Esophagus muscularis mucosa (tissue), 4 donors: ENCODE measurements at regions not wholly inside any gene's neighbourhood (a gene's known extent, or its start where the extent isn't known, plus 50 kb on each side); places are given as distances from the start of the nearest gene placed in this dataset.

Experiments used
- DNase-seq: peaks from one replicate; pipeline ENCODE4 v3.0.0-alpha.2; 2017; ENCODE audit errors: extremely low spot score
- H3K27ac ChIP-seq, 4 donors: fragments of 200-600 bp; sonication (generic); replicated peaks in 1 of 4; 1 replicate in 3 of 4; 2 replicates in 1 of 4; pipeline ENCODE4 v1.5.1; 2016 to 2019; ENCODE audit warnings: mild to moderate bottlenecking in 1 of 4
- H3K27me3 ChIP-seq, 4 donors: fragments of 200-600 bp; sonication (generic); one replicate each; pipeline versions ENCODE4 v1.5.1 to v1.6.0; 2016 to 2019
- H3K36me3 ChIP-seq, 4 donors: fragments of 200-600 bp; sonication (generic); one replicate each; pipeline ENCODE4 v1.5.1; 2016 to 2019
- H3K4me1 ChIP-seq, 4 donors: fragments of 200-600 bp; sonication (generic); one replicate each; pipeline ENCODE4 v1.5.1; 2016 to 2019
- H3K4me3 ChIP-seq, 4 donors: fragments of 200-600 bp; sonication (generic); 1 replicate in 2 of 4; 2 replicates in 2 of 4; pipeline ENCODE4 v1.5.1; 2016 to 2019; ENCODE audit warnings: mild to moderate bottlenecking in 4 of 4, moderate library complexity in 1 of 4
- H3K9me3 ChIP-seq, 4 donors: fragments of 200-600 bp; sonication (generic); 1 replicate in 3 of 4; 2 replicates in 1 of 4; pipeline ENCODE4 v1.5.1; 2016 to 2019
- CTCF ChIP-seq, 3 experiments: fragments of 200-600 bp in 2 of 3; fragments of 450-650 bp in 1 of 3; sonication (generic) in 2 of 3; IDR thresholded peaks; one replicate each; pipeline ENCODE4 v1.5.1; 2017 to 2019; ENCODE audit warnings: antibody characterized with exemption in 3 of 3, mild to moderate bottlenecking in 2 of 3, moderate library complexity in 1 of 3
- EP300 ChIP-seq: sonication (generic); formaldehyde crosslinking; IDR thresholded peaks from one replicate; pipeline ENCODE4 v1.6.1; 2017; ENCODE audit warnings: antibody characterized with exemption
- POLR2A ChIP-seq: fragments of 450-650 bp; IDR thresholded peaks from one replicate; pipeline ENCODE4 v1.6.1; 2017; ENCODE audit warnings: antibody characterized with exemption, moderate library complexity, mild to moderate bottlenecking, low read depth
- POLR2AphosphoS5 ChIP-seq, 2 donors: sonication (generic); formaldehyde crosslinking; IDR thresholded peaks; one replicate each; pipeline ENCODE4 v1.6.1; 2017; ENCODE audit warnings: antibody characterized with exemption in 2 of 2
- WGBS: methylation state at CpG from one replicate; pipeline ENCODE4 v1.1.5; 2018; 5-methylcytosine and 5-hydroxymethylcytosine counted together
- intact Hi-C: fragments of 100-400 bp; cut with DNase I; formaldehyde crosslinking; loops from one replicate; pipeline ENCODE4 v1.15.1; 2023

GRCh38 chr10:34008656-34009055 is 674.2 kb upstream of the NRP1 start:
- no peaks in the 10 kb centered on the region for H3K27me3 ChIP-seq
- intact Hi-C loops: no loop called here
- H3K4me3 ChIP-seq: no peak overlapping the region
- no peak for TF ChIP-seq CTCF (IDR thresholded peaks at IDR 0.05)
- no peak for TF ChIP-seq EP300
- no peak for TF ChIP-seq POLR2AphosphoS5 (IDR thresholded peaks at IDR 0.05)
- no peak for TF ChIP-seq POLR2A
- 96% methylated on average over 1 of the region's 1 CpG for WGBS
- no peaks in the 10 kb centered on the region for H3K4me1 ChIP-seq
- DNase-seq: no peak
- no peaks in the 10 kb centered on the region for H3K36me3 ChIP-seq
- H3K27ac ChIP-seq: no peak overlapping the region
- no peaks in the 10 kb centered on the region for H3K9me3 ChIP-seq

DNA sequence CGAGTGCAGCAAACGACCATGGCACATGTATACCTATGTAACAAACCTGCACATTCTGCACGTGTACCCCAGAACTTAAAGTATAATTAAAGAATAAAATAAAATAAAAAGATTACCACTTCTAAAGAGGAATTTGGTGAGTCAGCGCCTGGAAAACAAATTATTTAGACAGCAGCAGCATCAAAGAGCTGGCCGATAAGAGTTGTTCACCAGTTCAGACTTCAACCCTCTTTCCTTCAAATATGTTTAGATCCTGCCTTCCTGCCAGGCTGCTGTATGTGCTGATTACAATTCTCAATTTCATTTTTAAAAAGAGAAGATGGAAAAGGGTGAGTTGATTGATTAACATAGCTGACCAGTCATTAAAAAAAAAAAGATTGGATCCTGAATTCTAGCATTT is 672.0 kb upstream of the NRP1 start:
- Histone ChIP-seq H3K9me3 (no peaks in the 10 kb centered on the region), H3K4me1 (no peaks in the 10 kb centered on the region), H3K36me3 (no peaks in the 10 kb centered on the region), H3K27ac (no peak overlapping the region), H3K27me3 (no peaks in the 10 kb centered on the region), H3K4me3 (no peak overlapping the region)
- intact Hi-C loops: no loop called here
- DNase-seq: no peak
- WGBS: 83% methylated on average over 5 of the region's 5 CpGs
- TF ChIP-seq POLR2AphosphoS5 (IDR thresholded peaks at IDR 0.05) (no peak), EP300 (no peak), CTCF (IDR thresholded peaks at IDR 0.05) (no peak), POLR2A (no peak)

- no peaks in the 10 kb centered on the region for H3K4me1 ChIP-seq
- no peak overlapping the region for H3K4me3 ChIP-seq
- no peak for DNase-seq
- TF ChIP-seq EP300: no peak
- TF ChIP-seq POLR2A: no peak
- no peak for TF ChIP-seq POLR2AphosphoS5 (IDR thresholded peaks at IDR 0.05)
- TF ChIP-seq CTCF (IDR thresholded peaks at IDR 0.05): no peak
- intact Hi-C loops: no loop called here
- 83% methylated on average over 3 of the region's 7 CpGs for WGBS
- H3K27ac ChIP-seq: no peak overlapping the region
- no peaks in the 10 kb centered on the region for H3K9me3 ChIP-seq
- H3K36me3 ChIP-seq: no peaks in the 10 kb centered on the region
- no peaks in the 10 kb centered on the region for H3K27me3 ChIP-seq
These were observed 669.1 kb upstream of the NRP1 start for GRCh38 chr10:34003561-34003960.

DNA sequence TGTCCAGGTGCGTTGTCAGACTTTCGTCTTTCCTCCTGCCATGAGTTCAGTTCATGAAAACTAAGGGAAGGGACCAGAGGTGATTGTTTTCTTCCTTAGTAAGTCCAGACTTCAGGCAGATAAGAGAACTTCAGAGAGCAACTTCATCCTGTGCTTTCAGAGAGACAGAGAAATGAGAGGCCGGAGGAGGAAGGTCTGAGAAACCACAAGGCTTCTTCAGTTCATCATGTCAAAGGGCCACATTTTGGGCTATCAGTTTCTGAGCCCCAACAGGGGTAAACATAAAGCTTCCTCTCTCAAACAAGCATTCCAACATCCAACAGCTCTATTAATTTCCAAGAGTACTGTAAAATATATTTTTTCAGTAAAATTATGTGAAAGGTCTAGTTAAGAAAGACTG is 668.4 kb upstream of the NRP1 start:
- Histone ChIP-seq H3K27me3 (no peaks in the 10 kb centered on the region), H3K4me3 (no peak overlapping the region), H3K36me3 (no peaks in the 10 kb centered on the region), H3K9me3 (no peaks in the 10 kb centered on the region), H3K4me1 (no peaks in the 10 kb centered on the region), H3K27ac (no peak overlapping the region)
- no peak for TF ChIP-seq POLR2A
- intact Hi-C loops: no loop called here
- DNase-seq: no peak
- WGBS: 87% methylated on average over 3 of the region's 3 CpGs

DNA sequence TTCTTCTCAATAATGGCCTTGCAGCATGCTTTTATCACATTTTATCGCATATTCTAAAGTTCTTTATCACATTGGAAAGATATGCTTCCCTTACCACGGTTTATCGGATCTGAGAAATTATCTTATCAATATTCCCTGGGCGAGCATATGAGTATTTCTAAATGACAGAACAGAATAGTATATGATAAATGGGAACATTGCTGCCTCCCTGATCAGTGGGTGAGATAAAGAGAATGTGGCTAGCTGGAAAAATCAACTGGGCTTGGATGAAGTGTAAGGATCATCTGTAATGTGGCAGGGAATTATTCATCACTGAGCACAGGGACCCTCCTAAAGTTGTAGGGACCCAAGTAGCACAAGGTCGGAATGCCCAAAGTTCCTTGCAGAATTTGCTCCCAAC is 667.4 kb upstream of the NRP1 start:
- no peaks in the 10 kb centered on the region for H3K4me1 ChIP-seq
- DNase-seq: no peak
- 95% methylated on average over 5 of the region's 5 CpGs for WGBS
- H3K27me3 ChIP-seq: no peaks in the 10 kb centered on the region
- intact Hi-C loops: no loop called here
- H3K9me3 ChIP-seq: no peaks in the 10 kb centered on the region
- no peak for TF ChIP-seq POLR2A
- TF ChIP-seq EP300: no peak
- TF ChIP-seq CTCF (IDR thresholded peaks at IDR 0.05): no peak
- no peak for TF ChIP-seq POLR2AphosphoS5 (IDR thresholded peaks at IDR 0.05)
- H3K4me3 ChIP-seq: no peak overlapping the region
- no peaks in the 10 kb centered on the region for H3K36me3 ChIP-seq
- H3K27ac ChIP-seq: no peak overlapping the region
